ENCODE measurements at regions not wholly inside any gene's neighbourhood (a gene's known extent, or its start where the extent isn't known, plus 50 kb on each side); places are given as distances from the start of the nearest gene placed in this dataset.

- peak; percentile 73 for DNase-seq
These were observed 57.9 kb upstream of the SLC5A9 start for GRCh38 chr1:48164571-48164970.

- DNase-seq = no peak
These were observed 61.9 kb upstream of the SLC5A9 start for GRCh38 chr1:48160486-48161132.

- no peak for DNase-seq
These were observed 83.2 kb upstream of the SLC5A9 start for GRCh38 chr1:48139275-48139674.

GRCh38 chr1:48127735-48128685 lies 94.5 kb upstream of the SLC5A9 start:
- no peak for DNase-seq

- DNase-seq = no peak
These were observed 98.9 kb upstream of the SLC5A9 start for GRCh38 chr1:48123647-48124046.

GRCh38 chr1:48121955-48122354 lies 100.6 kb upstream of the SLC5A9 start:
- no peak for DNase-seq

GRCh38 chr1:48120621-48121020 lies 101.9 kb upstream of the SLC5A9 start:
- DNase-seq = no peak

- DNase-seq = no peak
These were observed 106.7 kb upstream of the SLC5A9 start for GRCh38 chr1:48115835-48116234.

- no peak for DNase-seq
These were observed 107.7 kb upstream of the SLC5A9 start for GRCh38 chr1:48114596-48115382.

GRCh38 chr1:48109390-48110013 lies 112.3 kb upstream of the TRABD2B start:
- DNase-seq = peak; percentile 81

GRCh38 chr1:48107516-48107915 lies 110.3 kb upstream of the TRABD2B start:
- DNase-seq = peak; percentile 57

- no peak for DNase-seq
These were observed 108.9 kb upstream of the TRABD2B start for GRCh38 chr1:48106049-48106448.

- peak; percentile 30 for DNase-seq
These were observed 108.0 kb upstream of the TRABD2B start for GRCh38 chr1:48105165-48105564.

GRCh38 chr1:48103495-48103894 lies 106.3 kb upstream of the TRABD2B start:
- DNase-seq = no peak

GRCh38 chr1:48102766-48103165 lies 105.6 kb upstream of the TRABD2B start:
- no peak for DNase-seq

GRCh38 chr1:48099072-48099773 lies 102.0 kb upstream of the TRABD2B start:
- DNase-seq = no peak

- peak; percentile 92 for DNase-seq
These were observed 96.7 kb upstream of the TRABD2B start for GRCh38 chr1:48093696-48094528.

- peak; percentile 65 for DNase-seq
These were observed 96.0 kb upstream of the TRABD2B start for GRCh38 chr1:48093147-48093546.

- DNase-seq = no peak
These were observed 95.2 kb upstream of the TRABD2B start for GRCh38 chr1:48092401-48092800.

GRCh38 chr1:48089356-48089891 lies 92.2 kb upstream of the TRABD2B start:
- no peak for DNase-seq

GRCh38 chr1:48084826-48085225 lies 87.6 kb upstream of the TRABD2B start:
- DNase-seq = no peak
